Astrocyte of the cerebellum (primary cell): ENCODE measurements at regions not wholly inside any gene's neighbourhood (a gene's known extent, or its start where the extent isn't known, plus 50 kb on each side); places are given as distances from the start of the nearest gene placed in this dataset.

Experiments
- DNase-seq: peaks from one replicate; pipeline ENCODE4 v3.0.0-alpha.2; 2011; ENCODE audit warnings: low read depth
- H3K4me3 ChIP-seq: 2 replicates; pipeline ENCODE4 v1.5.1; 2011; ENCODE audit warnings: mild to moderate bottlenecking, low read depth, low read length, moderate library complexity
- CTCF ChIP-seq: IDR thresholded peaks from 2 replicates; pipeline ENCODE4 v1.5.1; 2012; ENCODE audit warnings: low read length, low read depth, moderate library complexity, mild to moderate bottlenecking; ENCODE audit errors: missing control alignments
- in situ Hi-C: cut with HindIII; loops from 2 replicates; pipeline ENCODE4 v1.10.0; 2017; ENCODE audit warnings: low sequenced_read_pairs

- no peak overlapping the region for H3K4me3 ChIP-seq
- in situ Hi-C loops, result no loop called here
- TF ChIP-seq CTCF, result no peak
- no peak for DNase-seq
Measured at GRCh38 chr3:99344216-99344615, 294.2 kb upstream of the COL8A1 start.

GRCh38 chr3:99342383-99342782 is 296.0 kb upstream of the COL8A1 start:
- no peak for TF ChIP-seq CTCF
- H3K4me3 ChIP-seq, result no peak overlapping the region
- no peak for DNase-seq
- in situ Hi-C loops, result no loop called here

DNA sequence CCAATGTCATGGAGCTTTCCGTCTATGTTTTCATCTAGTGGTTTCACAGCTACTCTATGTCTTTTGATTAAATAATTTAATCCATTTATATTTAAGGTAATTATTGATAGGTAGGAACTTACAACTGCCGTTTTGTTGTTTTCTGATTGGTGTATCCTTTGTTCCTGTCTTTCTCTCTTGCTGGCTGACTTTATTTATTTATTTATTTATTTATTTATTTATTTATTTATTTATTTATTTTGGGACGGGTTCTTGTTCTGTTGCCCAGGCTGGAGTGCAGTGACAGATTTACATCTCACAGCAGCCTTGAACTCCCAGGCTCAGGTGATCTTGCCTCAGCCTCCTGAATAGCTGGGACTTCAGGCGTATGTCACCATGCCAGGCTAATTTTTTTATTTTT is 299.2 kb upstream of the COL8A1 start:
- no peak for DNase-seq
- H3K4me3 ChIP-seq, result no peak overlapping the region
- in situ Hi-C loops, result no loop called here
- TF ChIP-seq CTCF, result no peak

- H3K4me3 ChIP-seq, result no peak overlapping the region
- no peak for DNase-seq
- in situ Hi-C loops, result no loop called here
- TF ChIP-seq CTCF, result no peak
Measured at GRCh38 chr3:99332718-99333117, 305.7 kb upstream of the COL8A1 start.

- in situ Hi-C loops, result no loop called here
- DNase-seq, result no peak
- TF ChIP-seq CTCF, result no peak
Measured at GRCh38 chr3:99332276-99332675, 306.1 kb upstream of the COL8A1 start.

GRCh38 chr3:99330924-99331532 is 307.4 kb upstream of the COL8A1 start:
- no peak overlapping the region for H3K4me3 ChIP-seq
- TF ChIP-seq CTCF, result no peak
- no peak for DNase-seq
- in situ Hi-C loops, result no loop called here

More at GRCh38 chr3:99332276-99332675, 306.1 kb upstream of the COL8A1 start:
- no peak overlapping the region for H3K4me3 ChIP-seq
